SK-N-SH treated with all-trans-retinoic acid at 6 μM for 48 hours (cell line): ENCODE measurements at regions not wholly inside any gene's neighbourhood (a gene's known extent, or its start where the extent isn't known, plus 50 kb on each side); places are given as distances from the start of the nearest gene placed in this dataset.

Source experiments
- CREB5 ChIP-seq: fragments of 250-450 bp; sonication (Bioruptor Pico); IDR thresholded peaks from 2 replicates; pipeline ENCODE4 v1.5.1; 2020; ENCODE audit warnings: low read depth, mild to moderate bottlenecking, moderate library complexity
- ISL1 ChIP-seq: fragments of 250-450 bp; sonication (Bioruptor Pico); IDR thresholded peaks from 2 replicates; pipeline ENCODE4 v2.1.2; 2022; ENCODE audit warnings: mild to moderate bottlenecking, moderate library complexity
- OSR1 ChIP-seq: fragments of 250-450 bp; sonication (Bioruptor Pico); IDR thresholded peaks from 2 replicates; pipeline ENCODE4 v1.8.0; 2022; ENCODE audit warnings: moderate library complexity, mild to moderate bottlenecking, inconsistent platforms
- PATZ1 ChIP-seq: fragments of 250-450 bp; sonication (Bioruptor Pico); IDR thresholded peaks from 2 replicates; pipeline ENCODE4 v1.8.0; 2020; ENCODE audit warnings: mild to moderate bottlenecking, moderate library complexity, borderline replicate concordance
- RARB ChIP-seq: fragments of 250-450 bp; sonication (Bioruptor Pico); IDR thresholded peaks from 2 replicates; pipeline ENCODE4 v1.8.0; 2021; ENCODE audit warnings: mild to moderate bottlenecking, moderate library complexity
- SNAI2 ChIP-seq: fragments of 250-450 bp; sonication (Bioruptor Pico); IDR thresholded peaks from 2 replicates; pipeline ENCODE4 v1.5.0; 2020; ENCODE audit warnings: mild to moderate bottlenecking, moderate library complexity
- ZC3H10 ChIP-seq: fragments of 250-450 bp; sonication (Bioruptor Pico); IDR thresholded peaks from 2 replicates; pipeline ENCODE4 v1.5.1; 2021; ENCODE audit warnings: mild to moderate bottlenecking, moderate library complexity

- TF ChIP-seq CREB5 (no peak), OSR1 (no peak), PATZ1 (CRISPR knock-in tag) (no peak), SNAI2 (CRISPR knock-in tag) (no peak), RARB (CRISPR knock-in tag) (no peak), ISL1 (no peak), ZC3H10 (CRISPR knock-in tag) (no peak)
Observed at GRCh38 chr5:81912933-81913332, 58.9 kb upstream of the ATG10 start.
